ENCODE measurements at regions not wholly inside any gene's neighbourhood (a gene's known extent, or its start where the extent isn't known, plus 50 kb on each side); places are given as distances from the start of the nearest gene placed in this dataset.
A peak's percentile ranks its signal among the peaks of the same experiment; 100 is the strongest.

- H3K23me2 ChIP-seq (ENCODE audit: insufficient read length, low read depth, low read length, poor library complexity, severe bottlenecking), result no peaks in the 10 kb centered on the region
- H3K9me3 Mint-ChIP-seq, result no peaks in the 10 kb centered on the region
- H3K18ac ChIP-seq (ENCODE audit: insufficient read length, low read depth, low read length), result no peak overlapping the region
- no peak overlapping the region for H3K27ac ChIP-seq (ENCODE audit: insufficient read length, low read depth, low read length)
- no peak overlapping the region for H2AK5ac ChIP-seq (ENCODE audit: insufficient read length, low read length)
- H3K4me3 Mint-ChIP-seq, result no peak overlapping the region
- H3K27me3 Mint-ChIP-seq (ENCODE audit: low read depth), result no peaks in the 10 kb centered on the region; the same call in 1 of the 2 replicates
- no peak overlapping the region for H2BK12ac ChIP-seq (ENCODE audit: insufficient read length, low read depth, low read length)
- no peaks in the 10 kb centered on the region for H3K79me2 ChIP-seq (ENCODE audit: insufficient read depth, low read length)
- H3T11ph ChIP-seq (ENCODE audit: low read length), result no peak overlapping the region
- no peaks in the 10 kb centered on the region for H3K9me3 ChIP-seq (ENCODE audit: control insufficient read depth, low read depth, low read length)
- H3K4me1 ChIP-seq (ENCODE audit: insufficient read depth, low read length), result peaks cover 8% of the 10 kb centered on the region; the same call in 1 of the 2 replicates
- H4K8ac ChIP-seq (replicated peaks; ENCODE audit: insufficient read length, low read depth, low read length), result no peak overlapping the region
- no peak for TF ChIP-seq CTCF (conservative IDR thresholded peaks at IDR 0.05)
- H3K56ac ChIP-seq (ENCODE audit: insufficient read length, low read depth, low read length), result no peak overlapping the region
- no peaks in the 10 kb centered on the region for H3K27me3 ChIP-seq (ENCODE audit: insufficient read depth, low read length)
- H3K4ac ChIP-seq (ENCODE audit: low read depth, low read length), result no peak overlapping the region
- no peak overlapping the region for H4K91ac ChIP-seq (ENCODE audit: insufficient read length, low read depth, low read length)
- H2BK120ac ChIP-seq (ENCODE audit: low read depth, low read length, poor library complexity, severe bottlenecking), result no peak overlapping the region
- no peaks in the 10 kb centered on the region for H3K79me1 ChIP-seq (ENCODE audit: insufficient read depth, low read depth, low read length, poor library complexity, severe bottlenecking)
- no peak overlapping the region for H3K23ac ChIP-seq (ENCODE audit: insufficient read length, low read depth, low read length)
- no peak overlapping the region for H3K9ac ChIP-seq (ENCODE audit: extremely low read depth, insufficient read length, low read length)
- no peak overlapping the region for H2BK20ac ChIP-seq (ENCODE audit: low read depth, low read length, poor library complexity, severe bottlenecking)
- H3K27ac Mint-ChIP-seq, result peak overlapping the region in 1 of 3 experiments; percentile 49; a peak in 2 of 7 replicates
- H3K4me1 Mint-ChIP-seq, result peaks cover 12 to 18% of the 10 kb centered on the region in 2 experiments
- H3K4me2 ChIP-seq (ENCODE audit: insufficient read depth, insufficient read length, low read length), result no peak overlapping the region
- H3K36me3 Mint-ChIP-seq (ENCODE audit: insufficient read depth in 1 of 3, low read depth in 3 of 3), result no peaks in the 10 kb centered on the region
- H4K5ac ChIP-seq (ENCODE audit: insufficient read length, low read depth, low read length), result no peak overlapping the region
- no peak overlapping the region for H2AFZ ChIP-seq (ENCODE audit: low read length)
- DNase-seq, result no peak
- H3K14ac ChIP-seq (ENCODE audit: insufficient read depth, low read length), result no peak overlapping the region
- no peaks in the 10 kb centered on the region for H4K20me1 ChIP-seq (ENCODE audit: control insufficient read depth, insufficient read depth, insufficient read length)
- no peak overlapping the region for H2BK15ac ChIP-seq (ENCODE audit: low read depth, low read length)
- H2BK5ac ChIP-seq (ENCODE audit: insufficient read length, low read length), result no peak overlapping the region
- no CpG with 5 or more reads among the region's 3 CpGs for WGBS (ENCODE audit: extremely low coverage, insufficient read length, low lambda C conversion rate)
Observed at GRCh38 chr5:148927307-148927946, 101.0 kb downstream of the ADRB2 start.
